ENCODE measurements at regions not wholly inside any gene's neighbourhood (a gene's known extent, or its start where the extent isn't known, plus 50 kb on each side); places are given as distances from the start of the nearest gene placed in this dataset.

GRCh38 chr9:28628031-28628430 lies 1054.8 kb upstream of the C9orf72 start:
- BruUV-seq (replicated peaks) = no TSS peak
- Histone ChIP-seq H3K9ac (replicated peaks; ENCODE audit: extremely low read depth, insufficient read depth, low read length) (no peak overlapping the region), H3K4me2 (ENCODE audit: insufficient read depth, low read length) (no peak overlapping the region), H3K27me3 (ENCODE audit: control insufficient read depth in 2 of 2, insufficient read depth in 2 of 2, low read length in 2 of 2) (no peaks in the 10 kb centered on the region), H3K4me1 (ENCODE audit: control insufficient read depth, extremely low read depth, insufficient read depth, low read length) (no peaks in the 10 kb centered on the region), H3K79me2 (ENCODE audit: control insufficient read depth, insufficient read depth, low read length) (no peaks in the 10 kb centered on the region), H3K27ac (ENCODE audit: insufficient read depth, low read depth, low read length) (no peak overlapping the region), H3K9me1 (replicated peaks; ENCODE audit: control insufficient read depth, extremely low read depth, insufficient read depth, low read length) (no peaks in the 10 kb centered on the region), H3K4me3 (replicated peaks in 1 of 3; ENCODE audit: insufficient read depth in 1 of 3, low read depth in 1 of 3, low read length in 3 of 3) (no peak overlapping the region), H3K9me3 (replicated peaks; ENCODE audit: control insufficient read depth, insufficient read depth, low read length) (peaks cover 5% of the 10 kb centered on the region), H2AFZ (ENCODE audit: low read depth, low read length) (no peak overlapping the region), H4K20me1 (replicated peaks; ENCODE audit: control insufficient read depth, extremely low read depth, insufficient read depth, low read length) (no peaks in the 10 kb centered on the region), H3K36me3 (ENCODE audit: control insufficient read depth in 2 of 2, extremely low read depth in 1 of 2, insufficient read depth in 2 of 2, low read length in 2 of 2) (no peaks in the 10 kb centered on the region)
- CTCF ChIA-PET = no interaction called here
- POLR2A ChIA-PET = no interaction called here
- dilution Hi-C loops (cut with MboI; ENCODE audit: extremely low pct_ligation_motif_present, low sequenced_read_pairs) = no loop called here
- no peak for DNase-seq (ENCODE audit: low read depth, low spot score)
- no peak for TF ChIP-seq POLR2A (IDR thresholded peaks at IDR 0.05; ENCODE audit: low read depth, low read length)
- no peak for TF ChIP-seq FOS (IDR thresholded peaks at IDR 0.05; ENCODE audit: borderline replicate concordance, insufficient read depth, low read length)
- TF ChIP-seq, protein P1, sequence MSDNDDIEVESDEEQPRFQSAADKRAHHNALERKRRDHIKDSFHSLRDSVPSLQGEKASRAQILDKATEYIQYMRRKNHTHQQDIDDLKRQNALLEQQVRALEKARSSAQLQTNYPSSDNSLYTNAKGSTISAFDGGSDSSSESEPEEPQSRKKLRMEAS (IDR thresholded peaks at IDR 0.05; ENCODE audit: insufficient read depth, insufficient read length) = no peak
- TF ChIP-seq GATA2 (IDR thresholded peaks at IDR 0.05; ENCODE audit: insufficient read depth, insufficient read length, low read depth, low read length) = no peak
- no peak for TF ChIP-seq MYC (IDR thresholded peaks at IDR 0.05; ENCODE audit: low read depth, low read length)
- FAIRE-seq = no peak
- intact Hi-C loops (cut with micrococcal nuclease) = no loop called here

DNA sequence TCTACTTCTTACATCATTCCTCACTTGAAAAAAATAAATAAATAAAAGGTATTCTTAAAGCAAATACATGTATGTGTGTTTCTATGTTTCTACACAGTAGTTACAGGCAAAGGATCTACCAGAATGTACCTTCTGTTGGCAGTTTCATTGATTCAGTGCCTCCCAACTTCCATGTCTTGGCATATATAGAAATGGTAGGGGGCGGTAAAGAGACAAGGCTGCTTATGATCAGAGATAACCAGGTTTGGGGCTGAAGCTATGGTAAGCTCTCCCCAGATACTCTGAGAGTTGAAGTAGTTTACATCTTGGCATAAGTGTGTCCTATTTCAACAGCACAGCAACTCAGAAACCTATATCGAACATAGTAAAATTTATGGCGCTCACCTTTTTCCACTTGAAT lies 1075.4 kb upstream of the C9orf72 start:
- Histone ChIP-seq H3K27ac (ENCODE audit: insufficient read depth, low read depth, low read length) (no peak overlapping the region), H3K36me3 (ENCODE audit: control insufficient read depth in 2 of 2, extremely low read depth in 1 of 2, insufficient read depth in 2 of 2, low read length in 2 of 2) (no peaks in the 10 kb centered on the region), H3K4me1 (ENCODE audit: control insufficient read depth, extremely low read depth, insufficient read depth, low read length) (no peaks in the 10 kb centered on the region), H3K9me1 (replicated peaks; ENCODE audit: control insufficient read depth, extremely low read depth, insufficient read depth, low read length) (no peaks in the 10 kb centered on the region), H4K20me1 (replicated peaks; ENCODE audit: control insufficient read depth, extremely low read depth, insufficient read depth, low read length) (no peaks in the 10 kb centered on the region), H3K79me2 (ENCODE audit: control insufficient read depth, insufficient read depth, low read length) (no peaks in the 10 kb centered on the region), H3K9ac (replicated peaks; ENCODE audit: extremely low read depth, insufficient read depth, low read length) (no peak overlapping the region), H2AFZ (ENCODE audit: low read depth, low read length) (no peak overlapping the region), H3K27me3 (ENCODE audit: control insufficient read depth in 2 of 2, insufficient read depth in 2 of 2, low read length in 2 of 2) (no peaks in the 10 kb centered on the region), H3K4me3 (replicated peaks in 1 of 3; ENCODE audit: insufficient read depth in 1 of 3, low read depth in 1 of 3, low read length in 3 of 3) (no peak overlapping the region), H3K9me3 (replicated peaks; ENCODE audit: control insufficient read depth, insufficient read depth, low read length) (no peaks in the 10 kb centered on the region), H3K4me2 (ENCODE audit: insufficient read depth, low read length) (no peak overlapping the region)
- dilution Hi-C loops (cut with MboI; ENCODE audit: extremely low pct_ligation_motif_present, low sequenced_read_pairs) = no loop called here
- POLR2A ChIA-PET = no interaction called here
- CTCF ChIA-PET = no interaction called here
- no peak for DNase-seq (ENCODE audit: low read depth, low spot score)
- FAIRE-seq = no peak
- BruUV-seq (replicated peaks) = no TSS peak
- TF ChIP-seq JUN (IDR thresholded peaks at IDR 0.05; ENCODE audit: borderline replicate concordance, insufficient read depth, insufficient read length, low read depth) (no peak), FOS (IDR thresholded peaks at IDR 0.05; ENCODE audit: borderline replicate concordance, insufficient read depth, low read length) (no peak), POLR2AphosphoS5 (IDR thresholded peaks at IDR 0.05; ENCODE audit: insufficient read depth, low read depth, low read length) (no peak), GATA2 (IDR thresholded peaks at IDR 0.05; ENCODE audit: insufficient read depth, insufficient read length, low read depth, low read length) (no peak), MYC (IDR thresholded peaks at IDR 0.05; ENCODE audit: low read depth, low read length) (no peak), CTCF (IDR thresholded peaks at IDR 0.05; ENCODE audit: extremely low read depth in 1 of 2, insufficient read depth in 1 of 2, low read depth in 1 of 2, low read length in 2 of 2) (no peak), EZH2 (IDR thresholded peaks at IDR 0.05; ENCODE audit: borderline replicate concordance, low read depth, low read length, severe bottlenecking) (no peak), POLR2A (IDR thresholded peaks at IDR 0.05; ENCODE audit: low read depth, low read length) (no peak)
- TF ChIP-seq, protein P1 (IDR thresholded peaks at IDR 0.05; ENCODE audit: insufficient read depth, insufficient read length) = no peak
- intact Hi-C loops (cut with micrococcal nuclease) = no loop called here
